Liver (tissue), 8 donors: ENCODE measurements at regions not wholly inside any gene's neighbourhood (a gene's known extent, or its start where the extent isn't known, plus 50 kb on each side); places are given as distances from the start of the nearest gene placed in this dataset.

ENCODE experiments used
- DNase-seq: peaks from one replicate; pipeline ENCODE4 v3.0.0-alpha.2; 2017; ENCODE audit warnings: low spot score
- H3K27ac ChIP-seq, 2 donors: one replicate each; pipeline ENCODE4 v1.7.0; 2013; ENCODE audit warnings: inconsistent platforms in 2 of 2, low read length in 2 of 2, control low read depth in 1 of 2, low read depth in 1 of 2, mild to moderate bottlenecking in 1 of 2
- H3K27me3 ChIP-seq, 4 donors: one replicate each; pipeline versions ENCODE4 v1.6.1 to v1.7.0; 2013; ENCODE audit warnings: low read length in 3 of 4, inconsistent platforms in 1 of 4, mild to moderate bottlenecking in 1 of 4, moderate library complexity in 1 of 4; ENCODE audit not compliant: control insufficient read depth in 4 of 4, insufficient read depth in 4 of 4
- H3K36me3 ChIP-seq, 4 donors: one replicate each; pipeline versions ENCODE4 v1.6.1 to v1.7.0; 2013; ENCODE audit warnings: low read length in 3 of 4, mild to moderate bottlenecking in 3 of 4, low read depth in 1 of 4, moderate library complexity in 1 of 4; ENCODE audit not compliant: control insufficient read depth in 4 of 4, insufficient read depth in 3 of 4
- H3K4me1 ChIP-seq, 4 donors: one replicate each; pipeline versions ENCODE4 v1.6.1 to v1.7.0; 2013; ENCODE audit warnings: low read length in 3 of 4, mild to moderate bottlenecking in 3 of 4, moderate library complexity in 1 of 4; ENCODE audit not compliant: control insufficient read depth in 4 of 4, insufficient read depth in 4 of 4
- H3K4me3 ChIP-seq, 3 donors: one replicate each; pipeline versions ENCODE4 v1.6.1 to v1.7.0; 2013; ENCODE audit warnings: low read length in 3 of 3, control low read depth in 1 of 3, low read depth in 1 of 3, mild to moderate bottlenecking in 1 of 3
- H3K9ac ChIP-seq, 2 donors: one replicate each; pipeline ENCODE4 v1.7.0; 2013; ENCODE audit warnings: low read length in 2 of 2, mild to moderate bottlenecking in 2 of 2, moderate library complexity in 2 of 2, control low read depth in 1 of 2, low read depth in 1 of 2
- H3K9me3 ChIP-seq, 4 donors: one replicate each; pipeline versions ENCODE4 v1.6.1 to v1.7.0; 2013; ENCODE audit warnings: low read length in 3 of 4; ENCODE audit not compliant: control insufficient read depth in 4 of 4
- CTCF ChIP-seq: fragments of 150-350 bp; IDR thresholded peaks from 2 replicates; pipeline ENCODE4 v1.5.1; 2017; ENCODE audit warnings: improper control_type of control experiment, low read depth, low read length; ENCODE audit not compliant: missing input control
- EGR1 ChIP-seq, 2 donors: IDR thresholded peaks; 2 replicates each; pipeline ENCODE4 v1.6.1; 2016 to 2018; ENCODE audit warnings: antibody characterized with exemption in 2 of 2, low read depth in 2 of 2
- FOXA1 ChIP-seq: IDR thresholded peaks from 2 replicates; pipeline ENCODE4 v1.6.1; 2016; ENCODE audit warnings: antibody characterized with exemption
- HNF4G ChIP-seq: IDR thresholded peaks from 2 replicates; pipeline ENCODE4 v1.6.1; 2016; ENCODE audit warnings: antibody characterized with exemption
- JUND ChIP-seq, 2 donors: IDR thresholded peaks; 2 replicates each; pipeline ENCODE4 v1.6.1; 2016; ENCODE audit warnings: antibody characterized with exemption in 2 of 2
- MAX ChIP-seq: IDR thresholded peaks from 2 replicates; pipeline ENCODE4 v1.6.1; 2016; ENCODE audit warnings: antibody characterized with exemption
- NR2F2 ChIP-seq: IDR thresholded peaks from 2 replicates; pipeline ENCODE4 v1.6.1; 2016; ENCODE audit warnings: antibody characterized with exemption
- RAD21 ChIP-seq, 2 donors: IDR thresholded peaks; 2 replicates each; pipeline ENCODE4 v1.6.1; 2016; ENCODE audit warnings: antibody characterized with exemption in 2 of 2, mild to moderate bottlenecking in 2 of 2
- REST ChIP-seq: IDR thresholded peaks from 2 replicates; pipeline ENCODE4 v1.6.1; 2016; ENCODE audit warnings: antibody characterized with exemption, mild to moderate bottlenecking
- RXRA ChIP-seq, 2 donors: IDR thresholded peaks; 2 replicates each; pipeline ENCODE4 v1.6.1; 2017 to 2018; ENCODE audit warnings: antibody characterized with exemption in 2 of 2, mild to moderate bottlenecking in 1 of 2
- TAF1 ChIP-seq: conservative IDR thresholded peaks from 2 replicates; pipeline ENCODE4 v1.6.1; 2016; ENCODE audit warnings: antibody characterized with exemption, mild to moderate bottlenecking
- YY1 ChIP-seq: IDR thresholded peaks from 2 replicates; pipeline ENCODE4 v1.6.1; 2016; ENCODE audit warnings: antibody characterized with exemption, mild to moderate bottlenecking
- WGBS: extraction: QIAGEN DNeasy Blood & Tissue Kit; methylation state at CpG from one replicate; pipeline ENCODE4 v1.1.7; 2013; 5-methylcytosine and 5-hydroxymethylcytosine counted together
- TF ChIP-seq, protein P1 (sequence below): IDR thresholded peaks from 2 replicates; pipeline ENCODE4 v1.6.1; 2016; ENCODE audit warnings: antibody characterized with exemption
- TF ChIP-seq, protein P2 (sequence below): IDR thresholded peaks from 2 replicates; pipeline ENCODE4 v1.6.1; 2016; ENCODE audit warnings: antibody characterized with exemption
- donor health status: healthy.
- donor health status: healthy.
- donor health status: healthy.
- donor health status: healthy.
- donor health status: healthy.

DNA sequence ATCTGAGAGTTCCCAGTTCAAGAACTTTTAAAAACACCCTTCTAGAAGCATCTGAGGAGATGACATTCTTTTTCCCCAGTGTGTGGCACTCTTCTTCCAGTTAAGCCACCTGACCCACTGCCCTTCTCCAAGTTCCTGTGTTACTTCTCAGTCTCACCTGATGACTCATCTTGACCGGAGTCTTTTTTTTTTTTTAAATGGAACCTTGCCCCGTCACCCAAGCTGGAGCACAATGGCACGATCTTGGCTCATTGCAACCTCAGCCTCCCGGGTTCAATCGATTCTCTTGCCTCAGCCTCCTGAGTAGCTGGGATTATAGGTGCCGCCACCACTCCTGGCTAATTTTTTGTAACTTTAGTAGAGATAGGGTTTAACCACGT is 224.1 kb upstream of the DAB2 start:
- Histone ChIP-seq H3K27me3 (no peaks in the 10 kb centered on the region), H3K36me3 (no peaks in the 10 kb centered on the region), H3K4me3 (no peak overlapping the region), H3K9me3 (no peaks in the 10 kb centered on the region), H3K27ac (no peak overlapping the region), H3K4me1 (no peaks in the 10 kb centered on the region), H3K9ac (no peak overlapping the region)
- TF ChIP-seq, protein P1, sequence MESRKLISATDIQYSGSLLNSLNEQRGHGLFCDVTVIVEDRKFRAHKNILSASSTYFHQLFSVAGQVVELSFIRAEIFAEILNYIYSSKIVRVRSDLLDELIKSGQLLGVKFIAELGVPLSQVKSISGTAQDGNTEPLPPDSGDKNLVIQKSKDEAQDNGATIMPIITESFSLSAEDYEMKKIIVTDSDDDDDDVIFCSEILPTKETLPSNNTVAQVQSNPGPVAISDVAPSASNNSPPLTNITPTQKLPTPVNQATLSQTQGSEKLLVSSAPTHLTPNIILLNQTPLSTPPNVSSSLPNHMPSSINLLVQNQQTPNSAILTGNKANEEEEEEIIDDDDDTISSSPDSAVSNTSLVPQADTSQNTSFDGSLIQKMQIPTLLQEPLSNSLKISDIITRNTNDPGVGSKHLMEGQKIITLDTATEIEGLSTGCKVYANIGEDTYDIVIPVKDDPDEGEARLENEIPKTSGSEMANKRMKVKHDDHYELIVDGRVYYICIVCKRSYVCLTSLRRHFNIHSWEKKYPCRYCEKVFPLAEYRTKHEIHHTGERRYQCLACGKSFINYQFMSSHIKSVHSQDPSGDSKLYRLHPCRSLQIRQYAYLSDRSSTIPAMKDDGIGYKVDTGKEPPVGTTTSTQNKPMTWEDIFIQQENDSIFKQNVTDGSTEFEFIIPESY = no peak
- TF ChIP-seq TAF1 (no peak), JUND (IDR thresholded peaks at IDR 0.05) (peak in 1 of 2 donors; percentile 29), NR2F2 (no peak), RAD21 (IDR thresholded peaks at IDR 0.05) (peak in 1 of 2 donors; percentile 21), FOXA1 (no peak), YY1 (no peak), MAX (no peak)
- TF ChIP-seq, protein P2, sequence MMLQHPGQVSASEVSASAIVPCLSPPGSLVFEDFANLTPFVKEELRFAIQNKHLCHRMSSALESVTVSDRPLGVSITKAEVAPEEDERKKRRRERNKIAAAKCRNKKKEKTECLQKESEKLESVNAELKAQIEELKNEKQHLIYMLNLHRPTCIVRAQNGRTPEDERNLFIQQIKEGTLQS = no peak
- no peak for DNase-seq
- WGBS = 76% methylated on average over 7 of the region's 7 CpGs

GRCh38 chr5:39648085-39648847 is 223.5 kb upstream of the DAB2 start:
- TF ChIP-seq HNF4G (no peak), FOXA1 (no peak)
- no peak for DNase-seq
- no peaks in the 10 kb centered on the region for H3K4me1 ChIP-seq
- H3K9ac ChIP-seq = no peak overlapping the region
- no peaks in the 10 kb centered on the region for H3K27me3 ChIP-seq
- no peaks in the 10 kb centered on the region for H3K36me3 ChIP-seq
- no peak overlapping the region for H3K27ac ChIP-seq
- no peaks in the 10 kb centered on the region for H3K9me3 ChIP-seq
- H3K4me3 ChIP-seq = no peak overlapping the region
- 86% methylated on average over 3 of the region's 3 CpGs for WGBS

- Histone ChIP-seq H3K27ac (no peak overlapping the region), H3K27me3 (no peaks in the 10 kb centered on the region), H3K9ac (no peak overlapping the region), H3K4me3 (no peak overlapping the region), H3K4me1 (peaks cover 0 to 1% (median 0%) of the 10 kb centered on the region in 4 donors), H3K9me3 (peaks cover 0 to 3% (median 0%) of the 10 kb centered on the region in 4 donors), H3K36me3 (no peaks in the 10 kb centered on the region)
- TF ChIP-seq MAX (no peak), HNF4G (no peak), JUND (IDR thresholded peaks at IDR 0.05) (no peak), CTCF (no peak), EGR1 (IDR thresholded peaks at IDR 0.05; ENCODE audit: low read depth in 2 of 2) (no peak), TAF1 (no peak), REST (no peak), RXRA (IDR thresholded peaks at IDR 0.05) (no peak), FOXA1 (no peak), RAD21 (IDR thresholded peaks at IDR 0.05) (no peak), NR2F2 (no peak)
- TF ChIP-seq, protein P2 = no peak
- no peak for DNase-seq
- 91% methylated on average over 1 of the region's 1 CpG for WGBS
Observed at GRCh38 chr5:39640552-39640951, 215.8 kb upstream of the DAB2 start.
